Gastrocnemius medialis (tissue), 4 donors: ENCODE measurements at regions not wholly inside any gene's neighbourhood (a gene's known extent, or its start where the extent isn't known, plus 50 kb on each side); places are given as distances from the start of the nearest gene placed in this dataset.

Source experiments
- ATAC-seq, 2 donors: fragments of 150-250 bp; one replicate each; pipeline ENCODE4 v1.9.1; 2016
- DNase-seq, 2 donors: peaks; one replicate each; pipeline ENCODE4 v3.0.0-alpha.2; 2019
- H3K27ac ChIP-seq, 4 donors: fragments of 200-600 bp; sonication (generic); 1 replicate in 1 of 4; 2 replicates in 3 of 4; pipeline ENCODE4 v1.5.1; 2016 to 2018; ENCODE audit warnings: mild to moderate bottlenecking in 2 of 4, moderate library complexity in 1 of 4
- H3K27me3 ChIP-seq, 3 donors: fragments of 200-600 bp; sonication (generic) in 2 of 3; 1 replicate in 1 of 3; 2 replicates in 2 of 3; pipeline versions ENCODE4 v1.5.1 to v1.6.0; 2016 to 2019; ENCODE audit warnings: mild to moderate bottlenecking in 1 of 3, moderate library complexity in 1 of 3
- H3K36me3 ChIP-seq, 2 donors: fragments of 200-600 bp; sonication (generic) in 1 of 2; one replicate each; pipeline ENCODE4 v1.5.1; 2017 to 2018
- H3K4me1 ChIP-seq, 2 donors: fragments of 200-600 bp; sonication (generic) in 1 of 2; one replicate each; pipeline ENCODE4 v1.5.1; 2016 to 2017; ENCODE audit warnings: mild to moderate bottlenecking in 2 of 2
- H3K4me3 ChIP-seq, 4 donors: fragments of 200-600 bp; sonication (generic) in 3 of 4; 1 replicate in 1 of 4; 2 replicates in 3 of 4; pipeline ENCODE4 v1.5.1; 2016 to 2019; ENCODE audit warnings: mild to moderate bottlenecking in 2 of 4
- H3K9me3 ChIP-seq, 3 donors: fragments of 200-600 bp; sonication (generic) in 2 of 3; 1 replicate in 1 of 3; 2 replicates in 2 of 3; pipeline ENCODE4 v1.5.1; 2016 to 2019
- POLR2A ChIP-seq, 2 donors: fragments of 450-650 bp; IDR thresholded peaks; one replicate each; pipeline ENCODE4 v1.6.1; 2017; ENCODE audit warnings: antibody characterized with exemption in 2 of 2, mild to moderate bottlenecking in 2 of 2, moderate library complexity in 2 of 2
- in situ Hi-C, 4 donors: fragments of 200-750 bp; cut with MboI; loops; one replicate each; pipeline versions ENCODE4 v1.15.0 to v1.8.0; 2017; ENCODE audit warnings: low sequenced_read_pairs in 4 of 4
- intact Hi-C: fragments of 100-400 bp; cut with DNase I; formaldehyde crosslinking; loops from one replicate; pipeline ENCODE4 v1.15.1; 2023; ENCODE audit warnings: low total_unique reads
- TF ChIP-seq, protein P1 (sequence below), 5 experiments: fragments of 450-650 bp in 3 of 5; fragments of 200-600 bp in 2 of 5; sonication (generic) in 2 of 5; IDR thresholded peaks in 4 of 5; conservative IDR thresholded peaks in 1 of 5; 1 replicate in 4 of 5; 2 replicates in 1 of 5; pipeline ENCODE4 v1.5.1; 2016 to 2019; ENCODE audit warnings: antibody characterized with exemption in 5 of 5, mild to moderate bottlenecking in 3 of 5, moderate library complexity in 3 of 5

DNA sequence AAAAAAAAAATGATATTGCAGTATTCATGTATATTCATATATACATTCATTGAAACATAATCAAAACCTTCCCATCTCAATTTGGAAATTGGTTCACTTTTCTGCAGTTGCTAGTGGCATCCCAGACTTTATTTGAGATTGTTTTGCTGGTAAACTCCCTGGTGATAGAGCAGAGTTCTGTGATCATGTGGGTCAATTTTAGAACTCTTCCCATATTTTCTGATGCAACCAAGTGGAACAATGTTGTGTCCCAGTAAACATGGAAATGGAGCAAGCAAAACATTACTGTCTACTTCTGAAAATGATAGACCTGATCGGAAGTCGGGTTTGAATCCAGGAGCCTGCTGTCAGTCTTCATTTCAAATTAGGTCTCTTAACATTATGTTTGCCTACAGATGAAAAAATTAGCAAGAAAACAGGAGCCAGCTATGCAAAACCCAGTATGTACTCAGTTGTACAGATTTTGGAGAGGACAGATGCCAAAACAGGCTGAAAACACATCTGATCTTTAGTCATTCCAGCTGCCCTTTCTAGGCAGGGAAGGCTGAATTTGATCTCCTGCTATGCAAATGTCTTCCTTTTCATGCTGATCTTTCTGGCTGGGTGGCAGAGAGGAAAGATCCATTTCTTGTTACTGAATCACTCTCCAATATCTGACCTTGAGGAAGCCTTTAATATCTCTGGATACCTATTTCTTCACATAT, 786.6 kb upstream of the SOX9 start:
- DNase-seq, result no peak
- Histone ChIP-seq H3K9me3 (no peaks in the 10 kb centered on the region), H3K27ac (no peak overlapping the region), H3K27me3 (no peaks in the 10 kb centered on the region), H3K4me3 (no peak overlapping the region), H3K36me3 (no peaks in the 10 kb centered on the region), H3K4me1 (no peaks in the 10 kb centered on the region)
- intact Hi-C loops (no loop called here), in situ Hi-C loops (no loop called here)
- no peak for ATAC-seq
- no peak for TF ChIP-seq POLR2A (IDR thresholded peaks at IDR 0.05)
- TF ChIP-seq, protein P1, sequence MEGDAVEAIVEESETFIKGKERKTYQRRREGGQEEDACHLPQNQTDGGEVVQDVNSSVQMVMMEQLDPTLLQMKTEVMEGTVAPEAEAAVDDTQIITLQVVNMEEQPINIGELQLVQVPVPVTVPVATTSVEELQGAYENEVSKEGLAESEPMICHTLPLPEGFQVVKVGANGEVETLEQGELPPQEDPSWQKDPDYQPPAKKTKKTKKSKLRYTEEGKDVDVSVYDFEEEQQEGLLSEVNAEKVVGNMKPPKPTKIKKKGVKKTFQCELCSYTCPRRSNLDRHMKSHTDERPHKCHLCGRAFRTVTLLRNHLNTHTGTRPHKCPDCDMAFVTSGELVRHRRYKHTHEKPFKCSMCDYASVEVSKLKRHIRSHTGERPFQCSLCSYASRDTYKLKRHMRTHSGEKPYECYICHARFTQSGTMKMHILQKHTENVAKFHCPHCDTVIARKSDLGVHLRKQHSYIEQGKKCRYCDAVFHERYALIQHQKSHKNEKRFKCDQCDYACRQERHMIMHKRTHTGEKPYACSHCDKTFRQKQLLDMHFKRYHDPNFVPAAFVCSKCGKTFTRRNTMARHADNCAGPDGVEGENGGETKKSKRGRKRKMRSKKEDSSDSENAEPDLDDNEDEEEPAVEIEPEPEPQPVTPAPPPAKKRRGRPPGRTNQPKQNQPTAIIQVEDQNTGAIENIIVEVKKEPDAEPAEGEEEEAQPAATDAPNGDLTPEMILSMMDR (IDR thresholded peaks at IDR 0.05 in 4 of 5, conservative IDR thresholded peaks at IDR 0.05 in 1 of 5), result no peak

DNA sequence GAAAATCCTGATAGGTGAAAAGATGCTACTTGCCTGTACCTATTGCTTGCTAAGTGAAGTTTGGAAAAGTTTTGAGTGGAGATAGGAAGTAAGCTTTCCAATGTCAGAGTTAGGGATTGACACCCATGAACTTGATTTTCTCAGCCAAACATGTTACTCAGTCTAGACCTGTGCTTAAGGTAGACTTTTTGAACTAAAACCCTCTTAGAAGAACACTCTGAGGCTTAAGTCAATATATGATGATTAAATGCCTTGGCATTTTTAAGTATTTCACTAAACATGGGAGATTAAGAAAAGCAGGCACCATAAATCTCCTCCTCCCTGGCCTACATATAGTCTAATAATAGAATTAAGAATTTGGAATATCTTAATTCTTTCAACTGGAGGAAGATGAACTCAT, 785.6 kb upstream of the SOX9 start:
- Histone ChIP-seq H3K27me3 (no peaks in the 10 kb centered on the region), H3K9me3 (no peaks in the 10 kb centered on the region), H3K4me3 (no peak overlapping the region), H3K36me3 (no peaks in the 10 kb centered on the region), H3K27ac (no peak overlapping the region), H3K4me1 (no peaks in the 10 kb centered on the region)
- DNase-seq (no peak), ATAC-seq (no peak)
- intact Hi-C loops (no loop called here), in situ Hi-C loops (no loop called here)
- TF ChIP-seq POLR2A (IDR thresholded peaks at IDR 0.05), result no peak
- TF ChIP-seq, protein P1 (IDR thresholded peaks at IDR 0.05 in 4 of 5, conservative IDR thresholded peaks at IDR 0.05 in 1 of 5), result no peak

DNA sequence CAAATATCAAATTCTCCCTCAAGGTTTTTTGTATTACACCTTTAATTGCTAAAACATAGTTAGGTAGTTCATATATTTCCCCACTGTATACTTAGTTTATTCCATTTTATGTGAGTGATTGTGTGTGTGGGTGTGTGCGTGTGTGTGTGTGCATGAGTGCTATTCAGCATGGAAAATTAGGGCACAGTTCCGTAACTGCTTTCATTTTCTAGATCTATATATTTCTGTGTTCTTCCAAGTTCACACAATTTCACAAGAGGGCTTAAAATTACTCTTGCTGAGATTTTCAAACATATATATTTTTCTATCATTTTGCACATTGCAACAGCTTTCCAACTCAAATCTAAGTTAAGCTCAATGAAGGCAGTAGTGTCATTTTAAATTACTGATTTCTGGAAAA, 782.9 kb upstream of the SOX9 start:
- TF ChIP-seq, protein P1 (IDR thresholded peaks at IDR 0.05 in 4 of 5, conservative IDR thresholded peaks at IDR 0.05 in 1 of 5), result no peak
- TF ChIP-seq POLR2A (IDR thresholded peaks at IDR 0.05), result no peak
- intact Hi-C loops, result no loop called here
- no peaks in the 10 kb centered on the region for H3K27me3 ChIP-seq
- H3K36me3 ChIP-seq, result no peaks in the 10 kb centered on the region
- DNase-seq (no peak), ATAC-seq (no peak)
- no peaks in the 10 kb centered on the region for H3K4me1 ChIP-seq
- in situ Hi-C loops, result no loop called here
- no peak overlapping the region for H3K27ac ChIP-seq
- no peak overlapping the region for H3K4me3 ChIP-seq
- no peaks in the 10 kb centered on the region for H3K9me3 ChIP-seq

DNA sequence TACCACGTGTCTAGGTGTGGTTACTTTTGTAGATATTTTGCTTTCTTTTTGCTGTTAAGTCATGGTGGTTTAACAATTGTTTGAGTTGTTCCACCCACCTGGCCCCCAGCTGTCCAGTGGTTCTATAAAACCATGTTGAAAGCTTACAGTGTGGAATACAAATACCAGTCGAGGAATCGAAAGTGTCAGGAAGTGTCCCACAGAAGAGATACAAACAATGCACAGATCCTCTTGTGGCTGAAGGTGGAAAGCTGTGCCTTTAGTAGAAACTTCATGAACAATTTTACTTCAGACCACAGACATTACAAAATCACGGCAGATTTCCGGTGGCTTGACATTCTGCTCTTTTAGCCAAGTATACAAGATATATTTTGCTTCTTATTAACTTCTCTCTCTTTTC, 782.4 kb upstream of the SOX9 start:
- intact Hi-C loops (no loop called here), in situ Hi-C loops (no loop called here)
- ATAC-seq, result no peak
- no peak overlapping the region for H3K27ac ChIP-seq
- TF ChIP-seq, protein P1 (IDR thresholded peaks at IDR 0.05 in 4 of 5, conservative IDR thresholded peaks at IDR 0.05 in 1 of 5), result no peak
- no peak for TF ChIP-seq POLR2A (IDR thresholded peaks at IDR 0.05)
- no peaks in the 10 kb centered on the region for H3K9me3 ChIP-seq
- no peak for DNase-seq
- H3K4me1 ChIP-seq, result no peaks in the 10 kb centered on the region
- peak overlapping the region in 1 of 4 donors; percentile 3 for H3K4me3 ChIP-seq
- H3K36me3 ChIP-seq, result no peaks in the 10 kb centered on the region
- H3K27me3 ChIP-seq, result no peaks in the 10 kb centered on the region

- H3K27me3 ChIP-seq, result no peaks in the 10 kb centered on the region
- intact Hi-C loops, result no loop called here
- H3K4me3 ChIP-seq, result no peak overlapping the region
- ATAC-seq, result no peak
- TF ChIP-seq, protein P1 (IDR thresholded peaks at IDR 0.05 in 4 of 5, conservative IDR thresholded peaks at IDR 0.05 in 1 of 5), result no peak
- TF ChIP-seq POLR2A (IDR thresholded peaks at IDR 0.05), result no peak
- no peak overlapping the region for H3K27ac ChIP-seq
- no peaks in the 10 kb centered on the region for H3K9me3 ChIP-seq
- in situ Hi-C loops, result no loop called here
- no peaks in the 10 kb centered on the region for H3K4me1 ChIP-seq
- H3K36me3 ChIP-seq, result no peaks in the 10 kb centered on the region
- no peak for DNase-seq
Measured at GRCh38 chr17:71339206-71339605, 781.6 kb upstream of the SOX9 start.
